Urothelium cell line (cell line): ENCODE measurements at regions not wholly inside any gene's neighbourhood (a gene's known extent, or its start where the extent isn't known, plus 50 kb on each side); places are given as distances from the start of the nearest gene placed in this dataset.
A peak's percentile ranks its signal among the peaks of the same experiment; 100 is the strongest.

Source experiments
- DNase-seq: peaks from one replicate; pipeline ENCODE4 v3.0.0; 2011; ENCODE audit warnings: low spot score, mixed read lengths
- FAIRE-seq: peaks from 2 replicates; lab custom pipeline; 2011; peaks lifted over from hg19 to GRCh38; lab: Jason Lieb, UNC

DNA sequence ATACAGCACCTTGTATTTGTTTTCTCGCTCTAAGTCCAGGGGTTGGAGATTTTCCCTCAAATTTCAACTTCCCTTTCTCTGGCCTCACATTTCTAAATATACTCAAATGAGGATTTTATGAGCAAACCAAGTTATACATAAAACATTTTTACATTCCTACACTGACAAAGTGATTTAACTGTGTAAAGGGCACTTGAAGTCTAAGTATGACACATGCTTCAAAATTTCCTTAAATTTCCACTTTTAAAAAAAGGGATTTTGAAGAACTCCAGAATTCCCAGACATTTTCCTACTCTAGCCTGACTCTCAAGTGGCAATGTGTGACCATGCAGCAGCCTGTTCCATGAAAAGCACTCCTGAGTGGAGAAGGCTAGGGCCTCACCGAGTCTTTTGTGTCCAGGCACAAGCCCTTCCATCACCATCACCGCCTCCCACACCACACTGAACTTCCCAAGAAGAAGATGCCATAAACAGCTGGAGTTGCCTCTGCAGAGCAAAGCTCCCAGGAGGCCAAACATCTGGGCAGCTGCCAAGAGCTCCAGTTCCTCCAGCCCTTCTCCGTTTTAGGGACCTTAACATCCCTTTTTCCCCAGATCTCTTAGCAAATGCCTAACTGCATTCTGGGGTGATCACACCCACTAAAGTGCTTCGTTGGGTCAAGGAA, 68.9 kb downstream of the NCR2 start:
- DNase-seq (no peak), FAIRE-seq (no peak)

DNA sequence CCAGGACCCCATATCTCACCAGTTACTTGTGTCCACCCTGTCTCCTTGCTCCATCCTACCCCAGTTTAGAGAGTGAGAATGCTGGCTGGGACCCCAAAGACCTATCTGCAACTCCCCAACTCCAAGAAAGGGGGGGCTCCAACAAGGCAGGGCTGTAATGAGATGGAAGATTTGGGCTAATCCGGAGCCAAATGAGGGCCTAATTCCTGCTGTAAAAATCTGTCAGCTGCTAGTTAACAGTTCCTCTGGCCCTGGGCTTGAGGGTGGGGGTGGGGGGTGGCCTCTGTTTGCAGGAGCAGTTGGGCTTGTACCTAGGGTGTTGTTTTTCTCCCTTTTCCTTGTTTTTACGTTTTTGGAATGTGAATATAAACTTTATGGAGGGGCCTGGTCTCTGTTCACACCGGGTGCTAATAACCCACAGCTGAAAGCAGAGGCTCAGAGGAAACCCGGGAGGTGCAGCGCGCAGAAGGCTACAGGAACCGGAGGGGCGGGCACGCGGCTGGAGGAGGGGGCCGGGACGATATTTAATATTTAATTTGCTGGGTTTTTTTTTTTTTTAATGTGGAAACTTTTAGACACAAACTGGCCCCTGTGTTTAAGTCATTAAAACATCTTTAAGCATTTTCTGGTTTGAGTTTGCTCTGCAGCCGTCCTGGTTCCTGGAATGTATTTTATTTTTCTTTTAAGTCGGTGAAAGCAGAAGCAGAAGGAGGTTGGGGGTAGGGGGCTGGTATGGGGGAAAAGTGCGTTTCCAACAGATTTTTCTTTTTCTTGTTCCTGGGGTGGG, 70.7 kb downstream of the NCR2 start:
- FAIRE-seq (no peak), DNase-seq (no peak)

DNA sequence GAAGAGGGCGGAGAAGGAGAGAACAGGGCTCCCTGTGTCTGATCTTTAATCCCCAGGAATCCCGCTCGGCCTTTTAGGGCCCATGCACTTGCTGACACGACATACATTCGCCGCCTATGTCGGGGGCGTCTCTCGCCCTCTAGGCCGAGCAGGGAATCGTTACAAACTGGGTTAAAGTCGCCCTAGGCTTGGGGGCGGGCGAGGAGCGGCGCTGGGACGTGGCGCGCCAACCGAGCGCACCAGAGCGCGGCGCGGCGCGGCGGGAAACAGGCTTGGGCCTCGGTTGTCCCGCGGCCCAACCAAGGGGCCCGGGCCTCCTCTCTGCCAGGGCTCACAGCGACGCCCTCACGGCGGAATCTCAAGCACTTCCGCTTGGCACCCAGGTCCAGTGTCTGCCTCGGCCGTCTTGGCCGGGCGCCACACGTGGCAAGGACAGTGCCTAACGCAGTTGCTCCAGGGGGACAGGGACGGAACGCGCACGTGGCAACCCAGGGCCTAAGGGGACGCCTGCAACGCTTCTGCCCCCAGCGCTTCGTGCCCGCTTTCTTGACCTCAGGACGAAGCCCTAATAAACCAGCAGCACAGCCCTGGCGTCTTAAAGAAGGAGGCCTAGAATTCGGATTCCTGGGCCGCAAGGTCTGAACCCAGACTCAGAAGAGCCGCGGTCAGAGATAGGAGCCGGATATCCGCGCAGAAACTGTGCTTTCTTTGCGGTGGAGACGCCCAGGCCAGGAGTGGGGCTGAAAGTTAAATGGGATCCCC, 71.5 kb downstream of the NCR2 start:
- FAIRE-seq (no peak), DNase-seq (no peak)

DNA sequence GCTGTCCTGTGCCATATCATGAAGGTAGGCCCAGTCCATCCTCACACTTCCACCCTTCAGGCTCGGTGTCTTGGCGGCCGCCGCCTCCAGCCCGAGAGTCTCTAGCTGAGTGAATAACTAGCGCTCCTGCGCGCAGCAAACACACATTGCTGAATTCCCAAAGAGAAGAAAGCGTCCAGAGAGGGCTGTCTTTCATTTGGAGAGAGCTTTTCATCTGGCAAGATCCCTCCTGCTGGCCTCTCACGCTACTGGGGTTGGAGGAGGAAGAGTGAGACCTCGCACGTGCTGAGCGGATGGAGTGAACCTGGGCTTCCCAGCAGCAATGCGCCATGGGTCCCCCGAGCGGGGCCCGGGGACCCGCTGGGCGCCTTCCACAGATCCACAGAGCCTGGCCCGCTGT, 73.2 kb downstream of the NCR2 start:
- DNase-seq = no peak

DNA sequence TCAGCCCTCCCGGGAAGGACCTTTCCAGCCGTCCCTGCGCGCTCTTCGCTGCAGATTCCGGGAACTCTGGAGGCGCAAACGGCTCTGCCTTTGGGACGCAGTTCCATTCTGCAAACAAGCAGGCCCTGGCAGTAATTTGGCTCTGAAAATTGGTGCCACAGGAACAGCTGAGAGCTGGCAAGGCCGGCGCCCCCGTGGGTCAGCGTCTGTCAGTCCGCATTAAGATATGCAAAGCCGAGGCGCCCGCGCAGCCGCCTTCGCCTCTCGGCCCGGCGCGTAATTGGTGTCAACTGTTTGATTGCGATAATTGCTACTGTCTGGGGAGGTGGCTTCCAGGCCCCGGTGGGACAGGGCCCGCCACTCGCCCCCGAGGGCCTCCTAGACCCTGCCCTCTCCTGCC, 73.6 kb downstream of the NCR2 start:
- FAIRE-seq (no peak), DNase-seq (no peak)

More for the DNA sequence above, 73.2 kb downstream of the NCR2 start:
- no peak for FAIRE-seq

DNA sequence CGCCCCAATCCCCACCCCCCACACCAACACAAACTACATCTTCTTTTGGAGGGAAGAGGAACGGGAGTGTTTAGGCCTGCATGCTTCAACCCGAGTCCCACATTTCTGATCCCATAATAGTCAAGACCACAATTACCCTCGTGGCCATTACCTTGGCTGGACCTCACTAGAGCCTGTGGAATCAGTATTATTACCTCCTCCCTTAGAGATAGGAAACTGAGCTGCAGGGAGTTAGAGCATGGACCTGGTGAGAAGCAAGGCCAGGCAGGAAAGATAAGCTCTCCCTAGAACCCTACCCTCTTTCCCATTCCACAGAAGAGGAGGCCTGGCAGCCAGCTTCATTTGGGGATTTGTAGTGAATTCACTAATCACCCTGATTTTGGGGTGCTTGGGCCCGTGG, 74.1 kb downstream of the NCR2 start:
- FAIRE-seq = no peak
- no peak for DNase-seq

DNA sequence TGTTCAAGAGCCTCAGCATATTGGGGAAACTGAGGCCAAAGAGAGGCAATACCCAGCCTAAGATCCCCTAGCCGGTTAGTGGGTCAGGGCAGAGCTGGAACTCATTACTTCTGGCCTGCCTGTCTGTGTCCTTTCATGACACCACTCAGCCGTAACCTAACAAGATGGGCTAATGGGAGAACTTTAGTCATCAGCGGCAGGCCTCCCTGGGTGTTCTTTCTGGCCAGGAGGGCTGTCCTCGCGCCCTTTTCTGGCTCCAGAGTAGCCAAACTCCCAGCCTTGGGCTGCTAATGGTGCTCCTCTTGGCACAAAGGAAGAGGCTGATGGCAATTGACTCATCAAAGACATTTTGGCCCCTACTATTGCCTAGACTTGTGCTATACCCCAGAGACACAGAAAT, 76.6 kb downstream of the NCR2 start:
- FAIRE-seq (no peak), DNase-seq (no peak)

DNA sequence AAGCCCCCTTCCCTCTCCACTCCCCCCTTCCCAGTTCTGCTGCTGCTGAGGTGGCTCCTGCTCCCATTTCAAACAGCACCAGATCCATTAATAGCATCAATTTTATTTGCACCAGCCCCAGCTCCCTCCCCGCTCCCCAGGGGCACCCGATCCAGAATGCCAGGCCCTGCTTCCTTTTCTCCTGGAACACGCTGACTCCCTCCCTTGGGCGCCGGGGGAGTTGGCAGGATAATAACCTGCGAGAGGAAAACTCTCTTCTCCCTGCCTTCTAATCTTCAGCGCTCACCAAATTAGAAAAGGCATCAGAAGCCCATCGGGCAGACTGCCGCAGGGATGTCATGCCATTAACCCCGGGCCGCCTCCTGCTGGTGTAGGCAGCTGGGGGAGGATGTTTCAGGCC, 77.8 kb downstream of the NCR2 start:
- no peak for FAIRE-seq
- DNase-seq = no peak

DNA sequence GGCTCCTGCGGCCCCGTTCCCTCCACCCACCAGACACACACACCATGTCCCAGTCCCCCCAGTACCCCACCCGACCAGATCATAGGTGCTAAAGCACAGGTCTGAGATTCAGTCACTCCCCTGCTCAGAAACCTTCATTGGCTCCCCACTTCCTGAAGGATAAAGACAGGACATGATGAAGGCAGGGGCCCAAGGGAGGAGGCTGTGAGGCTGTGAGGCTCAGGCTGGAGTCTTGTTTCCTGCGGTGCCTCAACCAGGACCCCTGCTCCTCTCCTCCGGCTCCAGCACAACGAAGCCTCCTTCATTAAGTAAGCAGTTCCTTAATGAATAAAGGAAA, 81.1 kb downstream of the NCR2 start:
- FAIRE-seq (no peak), DNase-seq (no peak)

DNA sequence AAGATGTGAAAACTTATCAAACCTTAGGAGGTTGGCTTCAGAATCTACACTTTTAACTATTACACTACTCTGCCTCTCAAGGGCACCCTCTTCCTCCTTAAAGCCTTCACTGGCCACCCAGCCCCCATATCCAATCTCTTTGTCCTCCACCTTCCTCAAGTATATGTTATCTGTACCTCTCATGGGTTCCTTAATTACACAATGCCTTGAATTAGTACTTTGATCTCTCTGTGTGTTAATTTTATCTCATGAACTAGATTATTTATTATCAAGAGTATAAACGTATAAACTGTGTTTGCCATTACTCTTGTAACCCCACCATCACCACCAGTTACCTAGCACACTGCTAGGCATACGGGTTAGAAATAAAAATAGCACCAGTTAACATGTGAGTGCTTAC, 83.3 kb downstream of the NCR2 start:
- DNase-seq (no peak), FAIRE-seq (no peak)

DNA sequence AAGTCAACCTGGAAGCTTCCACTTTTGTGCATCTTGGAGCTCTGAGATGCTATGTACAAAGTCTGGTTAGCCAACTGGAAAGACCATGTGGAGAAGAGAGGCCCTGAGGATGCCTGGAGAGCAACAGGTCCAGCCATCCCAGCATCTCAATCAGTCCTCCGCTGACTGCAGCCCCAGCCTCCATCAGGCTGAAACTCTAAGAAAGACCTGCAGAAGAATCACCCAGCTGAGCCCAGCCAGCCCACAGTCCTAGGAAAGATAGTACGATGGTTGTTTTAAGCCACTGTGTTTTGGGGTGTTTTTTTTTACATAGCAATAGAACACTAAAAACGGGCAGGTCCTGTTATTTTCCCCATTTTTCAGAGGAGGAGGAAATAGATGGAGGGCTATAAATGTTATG, 84.0 kb downstream of the NCR2 start:
- FAIRE-seq = no peak
- no peak for DNase-seq

DNA sequence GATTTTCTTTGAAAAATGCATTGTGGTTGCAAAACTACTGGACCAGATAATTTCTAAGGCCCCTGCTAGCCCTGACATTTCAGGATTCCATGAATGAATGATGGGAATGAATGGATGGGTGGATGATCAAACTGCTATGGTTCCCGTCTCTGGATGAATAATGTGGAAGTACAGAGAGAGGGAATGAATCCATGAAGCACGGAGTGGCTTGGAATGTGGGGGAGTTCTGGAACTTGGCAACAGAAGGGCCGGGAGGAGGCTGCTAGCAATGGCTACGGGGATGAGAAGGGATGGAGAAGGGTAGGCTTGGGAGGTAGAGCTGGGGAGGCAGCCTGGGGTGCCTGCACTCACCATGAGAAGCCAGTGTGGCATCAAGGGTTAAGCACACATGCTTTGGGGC, 84.8 kb downstream of the NCR2 start:
- DNase-seq (no peak), FAIRE-seq (no peak)

DNA sequence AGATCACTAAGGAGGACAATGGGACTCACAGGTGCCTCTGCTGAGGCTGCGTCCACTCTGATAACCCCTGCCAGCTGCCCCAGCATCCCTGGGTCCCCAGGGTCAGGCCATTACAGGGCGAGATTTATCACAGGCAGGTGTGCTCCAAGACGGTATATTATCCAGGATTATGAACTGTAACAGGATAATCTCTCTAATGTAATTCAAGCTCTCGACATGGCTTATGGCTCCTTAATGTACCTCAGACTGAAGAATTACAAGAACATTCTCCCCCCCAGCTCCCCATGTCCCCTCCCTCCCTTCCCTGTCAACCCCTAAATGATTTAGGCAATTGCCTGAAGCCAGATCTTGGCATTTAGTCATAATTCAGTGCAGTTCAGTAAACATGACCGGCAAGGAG, 86.8 kb downstream of the NCR2 start:
- FAIRE-seq (no peak), DNase-seq (no peak)

DNA sequence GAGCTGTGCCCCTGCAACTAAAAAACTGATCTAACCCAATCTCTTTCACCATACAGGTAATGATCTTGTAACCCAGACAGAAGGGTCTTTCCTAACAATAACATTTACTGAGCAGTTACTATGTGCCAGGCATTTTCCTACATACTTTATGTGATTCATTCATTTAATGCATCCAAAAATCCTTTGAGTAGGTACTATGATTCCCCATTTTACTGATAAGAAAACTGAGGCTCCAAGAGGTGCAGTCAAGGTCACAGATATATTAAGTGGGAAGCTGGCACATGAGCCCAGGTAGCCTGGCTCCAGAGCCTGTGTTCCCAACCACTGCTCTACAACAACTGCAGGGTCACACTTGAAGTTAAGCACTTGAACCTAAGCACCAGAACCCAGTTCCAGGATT, 87.6 kb downstream of the NCR2 start:
- FAIRE-seq = no peak
- no peak for DNase-seq

DNA sequence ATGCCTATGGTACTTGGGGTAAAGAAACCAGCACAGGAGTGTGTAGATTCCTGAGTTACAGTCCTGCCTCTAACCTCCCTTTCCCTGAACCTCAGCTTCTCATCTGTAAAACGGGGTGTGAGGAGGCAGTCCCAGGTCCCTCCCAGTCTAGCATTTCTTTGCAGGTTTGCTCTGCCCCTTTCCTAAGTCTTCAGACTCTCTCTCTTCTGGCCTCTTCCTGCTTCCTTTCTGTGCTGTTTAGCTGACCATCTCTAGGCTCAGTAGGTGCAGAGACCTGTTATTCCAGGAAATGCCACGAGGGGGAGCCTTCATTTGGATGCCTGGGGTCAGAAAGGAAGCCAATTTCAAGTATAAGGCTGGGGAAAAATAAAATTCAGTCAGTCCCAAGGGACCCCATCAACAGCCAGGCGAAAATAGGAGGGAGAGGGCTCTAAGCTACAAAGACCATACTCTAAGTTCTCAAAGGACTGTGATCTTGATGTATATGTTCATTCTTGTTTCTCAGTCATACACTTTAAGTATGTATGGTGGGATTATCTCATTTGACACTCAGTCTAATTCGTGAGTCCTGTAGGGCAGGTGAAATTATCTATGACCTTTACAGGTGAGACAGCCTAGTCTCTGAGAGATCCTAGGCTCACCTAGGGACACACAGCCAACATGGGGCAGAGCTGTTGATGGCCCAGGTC, 89.1 kb downstream of the NCR2 start:
- peak; percentile 83 for DNase-seq
- FAIRE-seq = no peak

DNA sequence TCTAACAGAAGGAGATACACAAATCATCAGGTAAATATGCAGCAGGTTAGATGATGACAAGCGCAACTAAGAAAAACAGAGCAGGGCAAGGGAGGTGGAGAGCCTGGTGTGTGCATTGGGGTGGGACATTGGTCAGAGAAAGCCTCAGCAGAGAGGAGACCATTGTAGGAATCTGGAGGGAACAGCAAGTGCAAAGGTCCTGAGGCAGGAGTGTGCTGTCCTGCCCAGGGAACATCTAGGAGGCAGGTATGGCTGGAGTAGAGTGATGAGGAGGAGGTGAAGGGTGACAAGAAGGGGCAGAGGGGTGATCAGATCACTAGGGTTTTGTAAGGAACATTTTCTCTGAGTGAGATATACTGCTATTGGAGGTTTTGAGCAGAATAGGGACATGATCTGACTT, 90.1 kb downstream of the NCR2 start:
- FAIRE-seq (no peak), DNase-seq (no peak)

DNA sequence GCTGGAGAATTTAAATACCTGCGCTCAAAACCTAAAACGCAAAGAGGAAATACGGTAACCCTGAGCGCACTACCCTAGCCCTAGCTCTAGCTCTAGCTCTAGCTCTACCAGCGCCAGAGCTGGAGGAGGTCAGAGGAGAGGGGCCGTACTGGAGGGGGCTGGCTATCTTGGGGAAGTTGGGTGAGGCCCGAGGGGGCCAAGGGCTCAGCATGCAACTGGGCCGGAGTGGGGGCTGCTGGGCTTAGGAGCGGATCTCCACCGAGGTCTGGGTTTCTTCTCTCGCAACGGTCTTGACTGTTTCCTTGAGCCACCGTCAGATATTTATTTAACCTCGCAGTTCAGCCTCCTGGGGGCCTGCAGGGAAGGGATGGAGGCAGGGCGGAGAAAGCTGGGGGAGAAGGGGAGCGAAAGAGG, 91.0 kb downstream of the NCR2 start:
- FAIRE-seq (no peak), DNase-seq (no peak)

DNA sequence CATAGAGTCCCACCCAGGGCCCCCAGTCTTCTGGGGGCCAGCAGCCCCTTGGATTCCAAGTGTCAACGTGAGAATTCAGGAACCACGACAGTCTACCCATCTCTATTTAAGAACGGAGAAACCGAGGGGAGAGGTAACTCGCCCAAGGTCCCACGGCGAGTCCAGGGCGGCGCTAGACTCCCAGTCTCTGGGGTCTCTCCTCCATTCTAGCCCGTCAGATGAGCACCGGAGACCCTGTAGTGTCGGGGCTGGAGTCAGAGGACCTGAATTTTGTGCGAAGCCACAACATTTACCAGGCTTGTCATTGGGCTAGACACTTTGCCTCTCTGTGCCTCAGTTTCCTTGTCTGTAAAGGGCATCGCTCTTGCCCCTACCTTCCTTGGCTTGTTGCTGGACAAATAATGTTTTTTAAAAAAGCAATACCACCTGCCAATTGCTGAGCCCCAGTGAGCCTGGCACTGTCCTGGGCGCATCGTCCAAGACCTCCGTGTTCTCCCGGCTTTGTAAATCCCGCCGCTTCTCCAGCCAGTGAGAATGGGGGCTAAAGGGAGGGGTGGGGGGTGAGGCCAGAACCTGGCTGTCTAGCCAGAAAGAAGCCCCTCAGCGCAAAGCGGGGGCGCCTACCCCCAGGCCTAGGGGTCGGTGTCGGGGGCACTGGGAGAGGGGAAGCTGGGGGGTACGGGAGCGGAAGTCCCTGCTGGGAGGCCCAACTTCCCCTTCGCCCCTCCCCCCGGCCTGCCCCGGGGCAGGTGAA, 91.7 kb downstream of the NCR2 start:
- DNase-seq = no peak
- FAIRE-seq = no peak

DNA sequence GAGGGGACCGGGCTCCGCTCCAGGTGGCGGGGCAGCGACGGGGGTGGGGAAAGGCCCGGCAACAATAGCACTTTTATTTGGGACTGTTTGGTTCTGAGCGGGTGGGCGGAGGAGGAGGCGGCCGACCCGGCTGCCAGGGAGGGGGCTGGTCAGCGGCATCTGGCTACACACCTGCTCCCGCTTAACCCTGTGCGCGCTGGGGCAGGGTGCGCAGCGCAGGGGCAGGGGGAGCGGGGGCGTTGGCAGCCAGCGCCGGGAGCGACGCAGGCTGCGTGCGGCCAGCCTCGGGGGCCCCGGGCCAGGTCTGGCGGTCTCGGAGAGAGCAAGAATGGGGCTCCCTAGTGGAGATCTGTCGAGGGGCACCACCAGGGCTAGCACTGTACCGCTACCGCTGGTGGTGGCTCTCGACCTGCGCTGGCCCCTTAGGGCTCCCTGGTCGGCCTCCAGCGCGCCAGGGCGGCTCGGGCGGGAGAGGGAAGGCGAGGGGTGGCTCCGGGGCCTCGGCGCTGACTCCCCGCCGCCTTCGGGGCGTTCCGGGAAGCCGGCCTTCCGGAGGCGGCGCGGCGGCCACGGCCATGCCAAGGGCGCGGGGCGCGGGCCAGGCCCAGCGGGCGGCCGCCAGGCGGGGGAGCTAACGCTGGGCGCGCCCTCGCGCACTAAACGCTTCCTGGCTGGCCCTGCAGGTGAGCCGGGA, 92.4 kb downstream of the NCR2 start:
- DNase-seq (peak; percentile 75), FAIRE-seq (peak; percentile 23)

DNA sequence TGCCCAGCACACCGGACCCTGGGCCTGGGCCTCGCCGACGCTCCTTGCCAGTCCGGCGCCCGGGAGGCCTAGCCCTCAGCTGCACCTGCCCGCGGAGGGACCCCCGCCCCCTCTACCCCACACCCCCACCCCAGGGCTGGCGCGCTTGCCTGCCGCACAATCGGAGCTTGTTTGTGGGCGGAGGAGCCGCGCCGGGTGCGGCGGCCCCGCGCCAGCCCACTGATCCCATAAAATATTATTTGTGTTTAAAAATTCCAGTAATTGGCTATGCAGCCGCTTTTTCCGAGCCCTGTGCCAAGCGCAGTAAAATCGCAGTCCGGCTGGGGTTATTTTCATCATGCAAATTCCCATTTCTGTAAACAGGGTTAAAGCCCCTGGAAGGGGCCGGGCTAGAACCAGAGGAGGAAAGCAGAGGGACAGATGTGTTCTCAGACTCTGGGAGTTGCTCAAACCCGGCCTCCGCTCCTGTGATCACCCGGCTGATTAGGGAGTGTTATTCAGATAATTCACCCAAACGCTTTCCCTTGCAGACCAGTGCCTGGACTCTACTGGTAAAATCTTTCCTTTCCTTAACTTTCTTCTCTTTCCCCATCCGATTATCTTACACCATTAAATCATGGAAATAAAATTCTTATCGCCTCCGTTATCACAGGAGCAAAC, 93.1 kb downstream of the NCR2 start:
- FAIRE-seq = no peak
- no peak for DNase-seq
